ENCODE measurements at regions not wholly inside any gene's neighbourhood (a gene's known extent, or its start where the extent isn't known, plus 50 kb on each side); places are given as distances from the start of the nearest gene placed in this dataset.

DNA sequence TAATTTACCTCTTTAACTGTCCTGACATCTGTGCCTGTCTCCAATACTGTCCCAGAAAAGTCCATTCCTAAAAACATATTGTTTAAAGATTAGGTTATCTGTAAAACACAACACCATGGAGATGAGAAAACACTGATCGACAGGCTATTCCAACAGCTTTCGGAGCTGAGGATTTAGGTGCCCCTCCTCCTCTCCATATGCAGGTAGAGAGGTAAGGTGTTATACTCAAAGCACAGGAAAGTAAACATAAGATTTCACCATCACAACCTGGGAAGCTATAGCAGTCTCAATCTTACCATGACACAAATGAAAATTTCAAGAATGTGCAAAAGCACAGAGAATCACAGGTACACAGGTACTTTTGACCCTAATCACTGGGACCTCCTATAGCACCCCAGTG lies 60.9 kb upstream of the RASAL2 start:
- WGBS (ENCODE audit: insufficient coverage), result no CpG with 5 or more reads among the region's 2 CpGs
- peaks cover 6% of the 10 kb centered on the region for H3K4me1 Mint-ChIP-seq
- no peaks in the 10 kb centered on the region for H3K79me2 ChIP-seq (ENCODE audit: insufficient read depth, low read length)
- H3K27ac ChIP-seq (ENCODE audit: low read depth in 1 of 2, low read length in 2 of 2), result no peak overlapping the region
- no peak overlapping the region for H3K9ac ChIP-seq (ENCODE audit: insufficient read depth, low read length, poor library complexity, severe bottlenecking)
- no peaks in the 10 kb centered on the region for H4K20me1 ChIP-seq (ENCODE audit: insufficient read depth, low read length)
- H3K27me3 ChIP-seq (ENCODE audit: control insufficient read depth in 2 of 2, insufficient read depth in 2 of 2, low read length in 2 of 2), result no peaks in the 10 kb centered on the region
- H2AFZ ChIP-seq (ENCODE audit: insufficient read depth, low read depth, low read length, poor library complexity, severe bottlenecking), result no peak overlapping the region
- no peak overlapping the region for H3K4me3 Mint-ChIP-seq
- H3K4me1 ChIP-seq (ENCODE audit: control insufficient read depth in 1 of 2, insufficient read depth in 2 of 2, low read length in 2 of 2), result peaks cover 0 to under 1% of the 10 kb centered on the region in 2 donors
- no peaks in the 10 kb centered on the region for H3K9me3 Mint-ChIP-seq
- TF ChIP-seq CTCF (IDR thresholded peaks at IDR 0.05), result no peak
- no peaks in the 10 kb centered on the region for H3K9me3 ChIP-seq (replicated peaks in 1 of 2; ENCODE audit: control insufficient read depth in 1 of 2, insufficient read depth in 1 of 2, low read length in 2 of 2)
- H3K27ac Mint-ChIP-seq, result no peak overlapping the region
- no peak for DNase-seq
- intact Hi-C loops (cut with micrococcal nuclease), result loop anchor here (10.0 kb wide), 1 partner anchor 252 kb away; no protein-coding TSS in a partner anchor
- H3K36me3 Mint-ChIP-seq, result peaks cover 12 to 30% of the 10 kb centered on the region in 2 donors
- H3K4me2 ChIP-seq (replicated peaks; ENCODE audit: extremely low read depth, low read length, poor library complexity, severe bottlenecking), result no peak overlapping the region
- peaks cover 0 to 3% of the 10 kb centered on the region in 2 donors for H3K36me3 ChIP-seq (replicated peaks in 1 of 2; ENCODE audit: control insufficient read depth in 1 of 2, insufficient read depth in 2 of 2, low read length in 2 of 2)
- peaks cover 0 to 3% (median 3%) of the 10 kb centered on the region in 3 donors for H3K27me3 Mint-ChIP-seq (ENCODE audit: low read depth in 3 of 3)
- no peak overlapping the region for H3K4me3 ChIP-seq (replicated peaks in 1 of 3; ENCODE audit: low read depth in 2 of 3, low read length in 3 of 3)

GRCh38 chr1:178034676-178035075 lies 59.2 kb upstream of the RASAL2 start:
- no peak for DNase-seq
- Histone ChIP-seq H3K4me1 (ENCODE audit: control insufficient read depth in 1 of 2, insufficient read depth in 2 of 2, low read length in 2 of 2) (peaks cover 5 to 6% of the 10 kb centered on the region in 2 donors), H3K27ac (ENCODE audit: low read depth in 1 of 2, low read length in 2 of 2) (no peak overlapping the region), H3K9me3 (replicated peaks in 1 of 2; ENCODE audit: control insufficient read depth in 1 of 2, insufficient read depth in 1 of 2, low read length in 2 of 2) (no peaks in the 10 kb centered on the region), H4K20me1 (ENCODE audit: insufficient read depth, low read length) (no peaks in the 10 kb centered on the region), H3K79me2 (ENCODE audit: insufficient read depth, low read length) (no peaks in the 10 kb centered on the region), H3K4me3 (replicated peaks in 1 of 3; ENCODE audit: low read depth in 2 of 3, low read length in 3 of 3) (no peak overlapping the region), H3K4me2 (replicated peaks; ENCODE audit: extremely low read depth, low read length, poor library complexity, severe bottlenecking) (no peak overlapping the region), H2AFZ (ENCODE audit: insufficient read depth, low read depth, low read length, poor library complexity, severe bottlenecking) (no peak overlapping the region), H3K36me3 (replicated peaks in 1 of 2; ENCODE audit: control insufficient read depth in 1 of 2, insufficient read depth in 2 of 2, low read length in 2 of 2) (peaks cover 0 to 3% of the 10 kb centered on the region in 2 donors), H3K27me3 (ENCODE audit: control insufficient read depth in 2 of 2, insufficient read depth in 2 of 2, low read length in 2 of 2) (no peaks in the 10 kb centered on the region), H3K9ac (ENCODE audit: insufficient read depth, low read length, poor library complexity, severe bottlenecking) (no peak overlapping the region)
- no peak for TF ChIP-seq CTCF (IDR thresholded peaks at IDR 0.05)
- peaks cover 0 to 3% (median 2%) of the 10 kb centered on the region in 3 donors for H3K27me3 Mint-ChIP-seq (ENCODE audit: low read depth in 3 of 3)
- H3K27ac Mint-ChIP-seq, result no peak overlapping the region
- H3K4me1 Mint-ChIP-seq, result peaks cover 7% of the 10 kb centered on the region
- H3K4me3 Mint-ChIP-seq, result no peak overlapping the region
- H3K36me3 Mint-ChIP-seq, result peaks cover 12 to 30% of the 10 kb centered on the region in 2 donors
- WGBS (ENCODE audit: insufficient coverage), result no CpG with 5 or more reads among the region's 2 CpGs
- intact Hi-C loops (cut with micrococcal nuclease), result loop anchor here (10.0 kb wide), 1 partner anchor 250 kb away; no protein-coding TSS in a partner anchor
- no peaks in the 10 kb centered on the region for H3K9me3 Mint-ChIP-seq

Measured in CD14-positive monocyte (primary cell).